ENCODE measurements at regions not wholly inside any gene's neighbourhood (a gene's known extent, or its start where the extent isn't known, plus 50 kb on each side); places are given as distances from the start of the nearest gene placed in this dataset.

DNA sequence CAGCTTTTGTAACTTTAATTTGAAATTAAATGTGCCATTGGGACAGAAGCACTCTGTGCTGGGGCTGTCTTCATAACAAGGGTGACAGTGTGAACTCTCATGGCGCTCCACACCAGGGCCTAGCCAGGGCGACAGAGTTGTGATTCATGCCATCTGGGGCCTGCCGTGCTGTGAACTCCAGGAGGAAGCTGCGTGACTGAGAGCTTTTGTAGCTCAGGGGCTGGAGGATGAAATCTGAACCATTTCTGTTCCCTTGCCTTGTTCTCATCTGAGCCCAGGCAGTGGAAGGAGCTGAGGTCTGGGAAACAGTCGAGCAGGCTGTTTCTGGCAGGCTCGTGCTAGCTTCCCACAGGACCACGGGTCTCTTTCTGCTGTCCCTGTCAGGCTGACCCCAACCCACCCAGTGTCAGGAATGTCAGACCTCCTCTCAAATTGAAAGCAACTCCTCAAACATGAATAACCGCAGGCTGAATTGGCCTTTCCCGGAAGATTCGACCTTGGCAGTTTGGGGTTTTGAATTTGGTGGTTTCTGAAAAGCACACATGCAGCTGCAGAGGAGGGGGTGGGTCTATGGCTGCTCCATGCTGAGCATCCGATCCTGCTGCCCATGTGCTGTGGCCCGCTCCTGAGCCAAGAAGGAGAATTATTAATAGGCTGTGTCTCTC, 69.2 kb upstream of the RPS23 start:
- peak; percentile 55 to 78 (median 74) for ATAC-seq
- Histone ChIP-seq H3K27me3 (ENCODE audit: insufficient read depth in 3 of 3, low read length in 2 of 3) (no peaks in the 10 kb centered on the region), H3K4me1 (peaks cover 23% of the 10 kb centered on the region), H3K4me3 (no peak overlapping the region), H3K27ac (peak overlapping the region; percentile 61), H3K9me3 (no peaks in the 10 kb centered on the region), H3K36me3 (ENCODE audit: insufficient read depth in 1 of 2, low read depth in 1 of 2) (no peaks in the 10 kb centered on the region)
- intact Hi-C loops (cut with DNase I): no loop called here
- peak; percentile 44 to 66 for DNase-seq
- TF ChIP-seq, protein P1, sequence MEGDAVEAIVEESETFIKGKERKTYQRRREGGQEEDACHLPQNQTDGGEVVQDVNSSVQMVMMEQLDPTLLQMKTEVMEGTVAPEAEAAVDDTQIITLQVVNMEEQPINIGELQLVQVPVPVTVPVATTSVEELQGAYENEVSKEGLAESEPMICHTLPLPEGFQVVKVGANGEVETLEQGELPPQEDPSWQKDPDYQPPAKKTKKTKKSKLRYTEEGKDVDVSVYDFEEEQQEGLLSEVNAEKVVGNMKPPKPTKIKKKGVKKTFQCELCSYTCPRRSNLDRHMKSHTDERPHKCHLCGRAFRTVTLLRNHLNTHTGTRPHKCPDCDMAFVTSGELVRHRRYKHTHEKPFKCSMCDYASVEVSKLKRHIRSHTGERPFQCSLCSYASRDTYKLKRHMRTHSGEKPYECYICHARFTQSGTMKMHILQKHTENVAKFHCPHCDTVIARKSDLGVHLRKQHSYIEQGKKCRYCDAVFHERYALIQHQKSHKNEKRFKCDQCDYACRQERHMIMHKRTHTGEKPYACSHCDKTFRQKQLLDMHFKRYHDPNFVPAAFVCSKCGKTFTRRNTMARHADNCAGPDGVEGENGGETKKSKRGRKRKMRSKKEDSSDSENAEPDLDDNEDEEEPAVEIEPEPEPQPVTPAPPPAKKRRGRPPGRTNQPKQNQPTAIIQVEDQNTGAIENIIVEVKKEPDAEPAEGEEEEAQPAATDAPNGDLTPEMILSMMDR (IDR thresholded peaks at IDR 0.05): no peak
- WGBS, 3 donors: 33 to 61% (median 42%) methylated on average over 12 of the region's 12 CpGs

DNA sequence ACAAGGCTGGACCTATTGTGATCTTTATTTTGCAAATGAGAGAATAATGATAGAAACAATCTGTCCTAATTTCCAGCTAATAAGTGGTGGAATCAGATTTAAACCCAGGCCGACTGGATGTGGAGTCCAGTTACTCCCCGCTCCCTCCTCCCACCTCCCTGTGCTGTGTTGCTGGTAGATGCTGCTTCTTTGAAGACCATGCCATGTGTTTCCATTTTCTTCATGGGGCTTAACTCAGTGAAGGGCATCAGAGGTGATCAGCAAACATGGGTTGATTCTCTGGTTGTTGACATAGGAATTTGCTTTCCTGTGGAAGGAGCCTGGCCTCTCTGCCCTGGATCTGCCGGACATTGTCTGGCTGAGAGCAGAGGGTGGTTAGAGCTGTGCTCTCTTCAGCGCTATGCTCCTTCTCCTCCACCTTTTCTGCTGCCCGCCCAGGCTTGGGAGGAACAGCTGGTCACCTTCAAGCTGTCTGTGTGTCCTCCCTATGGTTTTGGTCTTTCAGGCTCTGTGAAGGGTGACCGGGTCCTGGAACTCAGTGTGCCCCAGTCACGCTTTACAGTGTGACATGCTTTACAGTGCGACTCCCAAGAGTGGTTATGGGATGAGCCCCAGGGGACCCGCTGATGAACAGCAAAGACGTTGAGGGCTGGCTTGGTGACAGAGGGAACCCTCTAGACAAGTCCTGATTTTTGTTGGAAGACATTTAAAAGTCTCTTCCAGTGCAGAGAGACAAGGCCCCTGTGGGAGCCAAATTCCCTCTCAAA, 68.4 kb upstream of the RPS23 start:
- H3K27me3 ChIP-seq (ENCODE audit: insufficient read depth in 3 of 3, low read length in 2 of 3): no peaks in the 10 kb centered on the region
- WGBS, 3 donors: 49 to 67% (median 50%) methylated on average over 10 of the region's 10 CpGs
- TF ChIP-seq, protein P1 (IDR thresholded peaks at IDR 0.05): no peak

DNA sequence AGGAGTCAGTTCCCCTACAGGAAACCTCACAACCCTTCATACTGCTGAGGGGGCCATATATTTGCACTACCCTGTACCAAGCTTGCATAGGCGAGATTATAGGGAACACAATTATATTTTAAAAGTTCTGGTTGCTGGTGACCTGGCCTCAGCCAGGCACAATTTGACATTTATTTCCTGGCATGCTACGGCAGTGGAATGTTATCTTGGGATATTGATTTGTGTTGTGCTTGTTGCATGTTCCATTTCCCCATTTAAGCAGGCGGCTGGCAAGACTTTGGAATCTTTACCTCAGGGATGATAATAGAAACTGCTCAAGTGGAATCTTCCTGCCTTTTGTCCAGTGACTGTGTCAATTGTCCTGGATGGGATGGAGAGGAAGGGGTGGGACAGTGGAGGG, 67.0 kb upstream of the RPS23 start:
- intact Hi-C loops (cut with DNase I): no loop called here

More for the DNA sequence above, 68.4 kb upstream of the RPS23 start:
- intact Hi-C loops (cut with DNase I): no loop called here
- DNase-seq (no peak), ATAC-seq (peak in 1 of 4 donors; percentile 24)
- Histone ChIP-seq H3K36me3 (ENCODE audit: insufficient read depth in 1 of 2, low read depth in 1 of 2) (no peaks in the 10 kb centered on the region), H3K27ac (peak overlapping the region; percentile 61), H3K4me3 (no peak overlapping the region), H3K4me1 (peaks cover 23% of the 10 kb centered on the region), H3K9me3 (no peaks in the 10 kb centered on the region)

DNA sequence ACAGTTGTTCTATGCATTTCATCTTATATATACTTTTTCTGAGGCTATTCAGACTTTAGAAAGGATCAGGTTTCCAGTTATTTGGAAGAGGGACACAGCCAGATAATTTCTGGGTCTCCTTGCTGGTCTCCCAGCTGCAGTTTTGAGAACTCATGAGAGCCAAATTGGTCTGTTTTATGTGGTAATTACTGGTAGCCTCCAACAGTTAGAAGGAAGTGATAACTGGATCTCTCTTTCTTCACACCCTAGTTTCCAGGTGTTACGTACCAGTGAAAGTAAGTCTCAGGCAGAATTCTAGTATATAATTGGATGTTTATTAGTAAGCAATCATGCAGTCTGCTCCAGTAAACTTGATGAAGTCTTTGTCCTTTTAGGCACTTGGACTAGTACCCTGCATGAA, 63.2 kb upstream of the RPS23 start:
- DNase-seq (no peak), ATAC-seq (no peak)
- Histone ChIP-seq H3K27me3 (ENCODE audit: insufficient read depth in 3 of 3, low read length in 2 of 3) (no peaks in the 10 kb centered on the region), H3K27ac (no peak overlapping the region), H3K4me3 (no peak overlapping the region), H3K9me3 (no peaks in the 10 kb centered on the region), H3K4me1 (peaks cover 9% of the 10 kb centered on the region), H3K36me3 (ENCODE audit: insufficient read depth in 1 of 2, low read depth in 1 of 2) (no peaks in the 10 kb centered on the region)
- TF ChIP-seq, protein P1 (IDR thresholded peaks at IDR 0.05): no peak
- 95 to 100% (median 96%) methylated on average over 1 of the region's 1 CpG for WGBS, 3 donors
- intact Hi-C loops (cut with DNase I): no loop called here

More for the DNA sequence above, 67.0 kb upstream of the RPS23 start:
- TF ChIP-seq, protein P1 (IDR thresholded peaks at IDR 0.05): no peak
- no peak for DNase-seq
- ATAC-seq: no peak
- 91 to 95% (median 92%) methylated on average over 3 of the region's 3 CpGs for WGBS, 3 donors
- Histone ChIP-seq H3K4me1 (peaks cover 23% of the 10 kb centered on the region), H3K9me3 (no peaks in the 10 kb centered on the region), H3K27ac (no peak overlapping the region), H3K36me3 (ENCODE audit: insufficient read depth in 1 of 2, low read depth in 1 of 2) (no peaks in the 10 kb centered on the region), H3K4me3 (no peak overlapping the region), H3K27me3 (ENCODE audit: insufficient read depth in 3 of 3, low read length in 2 of 3) (no peaks in the 10 kb centered on the region)

All from psoas muscle (tissue), 7 donors.